ENCODE measurements at regions not wholly inside any gene's neighbourhood (a gene's known extent, or its start where the extent isn't known, plus 50 kb on each side); places are given as distances from the start of the nearest gene placed in this dataset.

DNA sequence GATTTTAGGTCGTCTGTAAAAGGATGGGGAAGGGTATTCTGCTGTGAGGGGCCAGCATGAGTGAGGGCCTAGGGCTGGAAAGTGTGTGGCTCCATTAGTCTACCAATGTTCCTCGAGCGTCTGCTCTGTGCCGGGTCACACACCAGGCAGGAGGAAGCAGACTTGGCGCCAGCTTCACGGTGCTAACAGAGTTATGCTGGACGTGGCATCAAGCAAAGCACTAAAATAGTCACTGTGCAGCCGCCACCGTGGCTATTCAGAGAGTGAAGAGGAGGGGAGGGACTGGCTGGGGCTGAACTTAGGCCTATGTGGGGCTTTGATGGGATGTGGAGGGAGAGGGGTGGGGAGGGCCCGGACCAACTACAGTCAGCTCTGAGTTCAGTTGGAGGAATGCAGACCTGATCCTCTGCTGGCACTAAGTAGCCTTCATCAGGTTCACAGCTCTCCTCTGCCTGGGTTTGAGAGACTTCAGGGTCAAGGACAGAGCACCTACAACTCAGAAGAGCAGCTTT lies 83.9 kb upstream of the MSX1 start:
- no peak overlapping the region for H3K4me3 ChIP-seq (ENCODE audit: control insufficient read depth in 1 of 7, extremely low read depth in 1 of 7, insufficient read depth in 4 of 7, low read depth in 2 of 7, low read length in 6 of 7)
- POLR2A ChIA-PET: no interaction called here
- no peaks in the 10 kb centered on the region for H3K36me3 ChIP-seq (ENCODE audit: control insufficient read depth in 4 of 4, insufficient read depth in 4 of 4, low read length in 3 of 4)
- no peak for DNase-seq
- CTCF ChIA-PET: no interaction called here
- peaks cover 0 to 2% (median 0%) of the 10 kb centered on the region in 5 experiments for H3K9me3 ChIP-seq (ENCODE audit: control extremely low read depth in 1 of 5, control insufficient read depth in 4 of 5, insufficient read depth in 2 of 5, low read depth in 1 of 5, low read length in 4 of 5)
- WGBS (ENCODE audit: insufficient coverage): 78% methylated on average over 9 of the region's 10 CpGs
- H3K27ac ChIP-seq (ENCODE audit: insufficient read depth in 1 of 2, low read depth in 1 of 2, low read length in 2 of 2, poor library complexity in 1 of 2, severe bottlenecking in 2 of 2): no peak overlapping the region
- H3K27me3 ChIP-seq (replicated peaks in 2 of 5; ENCODE audit: control insufficient read depth in 4 of 5, insufficient read depth in 5 of 5, low read length in 4 of 5): no peaks in the 10 kb centered on the region
- no peaks in the 10 kb centered on the region for H3K4me1 ChIP-seq (ENCODE audit: control extremely low read depth in 1 of 4, control insufficient read depth in 4 of 4, insufficient read depth in 4 of 4, low read length in 3 of 4)

DNA sequence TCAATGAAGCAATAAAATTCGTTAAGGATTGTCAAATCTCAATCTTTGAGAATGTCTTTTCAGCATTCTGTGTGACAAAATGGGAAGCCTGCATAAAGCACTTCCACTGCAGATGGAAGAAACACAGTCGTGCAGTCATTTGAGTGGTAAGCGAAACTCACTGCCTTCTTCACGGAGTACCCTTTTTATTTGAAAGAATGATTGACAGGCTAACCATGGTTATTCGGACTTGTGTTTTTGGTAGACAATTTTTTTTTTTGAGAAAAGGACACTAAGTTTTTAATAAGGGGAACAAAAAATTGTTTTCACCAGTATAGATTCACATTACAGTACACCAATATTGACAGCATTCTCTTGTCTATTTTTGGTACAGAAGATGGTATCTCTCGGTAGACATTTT lies 86.9 kb upstream of the MSX1 start:
- Histone ChIP-seq H3K9me3 (ENCODE audit: control extremely low read depth in 1 of 5, control insufficient read depth in 4 of 5, insufficient read depth in 2 of 5, low read depth in 1 of 5, low read length in 4 of 5) (peaks cover 0 to under 1% (median 0%) of the 10 kb centered on the region in 5 experiments), H3K27me3 (replicated peaks in 2 of 5; ENCODE audit: control insufficient read depth in 4 of 5, insufficient read depth in 5 of 5, low read length in 4 of 5) (no peaks in the 10 kb centered on the region), H3K36me3 (ENCODE audit: control insufficient read depth in 4 of 4, insufficient read depth in 4 of 4, low read length in 3 of 4) (no peaks in the 10 kb centered on the region), H3K4me3 (ENCODE audit: control insufficient read depth in 1 of 7, extremely low read depth in 1 of 7, insufficient read depth in 4 of 7, low read depth in 2 of 7, low read length in 6 of 7) (no peak overlapping the region), H3K27ac (ENCODE audit: insufficient read depth in 1 of 2, low read depth in 1 of 2, low read length in 2 of 2, poor library complexity in 1 of 2, severe bottlenecking in 2 of 2) (no peak overlapping the region), H3K4me1 (ENCODE audit: control extremely low read depth in 1 of 4, control insufficient read depth in 4 of 4, insufficient read depth in 4 of 4, low read length in 3 of 4) (no peaks in the 10 kb centered on the region)
- DNase-seq: no peak
- POLR2A ChIA-PET: no interaction called here
- 82% methylated on average over 4 of the region's 6 CpGs for WGBS (ENCODE audit: insufficient coverage)
- CTCF ChIA-PET: no interaction called here

DNA sequence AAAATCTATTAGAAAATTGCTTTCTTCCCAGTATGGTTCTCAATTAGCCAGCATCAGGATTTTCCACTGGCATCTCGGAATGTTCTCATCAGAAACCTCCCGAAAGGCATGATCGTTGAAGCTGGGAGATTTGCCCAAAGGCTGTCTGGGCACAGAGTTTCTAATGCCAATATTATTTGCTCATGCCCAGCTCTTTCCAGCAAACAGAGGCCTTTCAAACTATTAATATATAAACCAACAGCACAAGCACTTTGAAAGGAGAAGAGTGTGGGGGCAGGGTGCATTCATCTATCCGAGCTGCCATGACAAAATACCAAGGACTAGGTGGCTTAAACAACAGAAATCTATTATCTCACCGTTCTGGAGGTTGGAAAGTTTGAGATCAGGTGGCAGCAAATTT lies 88.3 kb upstream of the MSX1 start:
- peaks cover 0 to 12% (median 0%) of the 10 kb centered on the region in 5 experiments for H3K9me3 ChIP-seq (ENCODE audit: control extremely low read depth in 1 of 5, control insufficient read depth in 4 of 5, insufficient read depth in 2 of 5, low read depth in 1 of 5, low read length in 4 of 5)
- POLR2A ChIA-PET: no interaction called here
- no peak overlapping the region for H3K4me3 ChIP-seq (ENCODE audit: control insufficient read depth in 1 of 7, extremely low read depth in 1 of 7, insufficient read depth in 4 of 7, low read depth in 2 of 7, low read length in 6 of 7)
- no peaks in the 10 kb centered on the region for H3K4me1 ChIP-seq (ENCODE audit: control extremely low read depth in 1 of 4, control insufficient read depth in 4 of 4, insufficient read depth in 4 of 4, low read length in 3 of 4)
- H3K27ac ChIP-seq (ENCODE audit: insufficient read depth in 1 of 2, low read depth in 1 of 2, low read length in 2 of 2, poor library complexity in 1 of 2, severe bottlenecking in 2 of 2): no peak overlapping the region
- no peak for DNase-seq
- no peaks in the 10 kb centered on the region for H3K36me3 ChIP-seq (ENCODE audit: control insufficient read depth in 4 of 4, insufficient read depth in 4 of 4, low read length in 3 of 4)
- peaks cover 0 to 2% (median 0%) of the 10 kb centered on the region in 5 experiments for H3K27me3 ChIP-seq (replicated peaks in 2 of 5; ENCODE audit: control insufficient read depth in 4 of 5, insufficient read depth in 5 of 5, low read length in 4 of 5)
- 83% methylated on average over 5 of the region's 5 CpGs for whole genome bisulfite sequencing (ENCODE audit: insufficient coverage)
- CTCF ChIA-PET: no interaction called here

DNA sequence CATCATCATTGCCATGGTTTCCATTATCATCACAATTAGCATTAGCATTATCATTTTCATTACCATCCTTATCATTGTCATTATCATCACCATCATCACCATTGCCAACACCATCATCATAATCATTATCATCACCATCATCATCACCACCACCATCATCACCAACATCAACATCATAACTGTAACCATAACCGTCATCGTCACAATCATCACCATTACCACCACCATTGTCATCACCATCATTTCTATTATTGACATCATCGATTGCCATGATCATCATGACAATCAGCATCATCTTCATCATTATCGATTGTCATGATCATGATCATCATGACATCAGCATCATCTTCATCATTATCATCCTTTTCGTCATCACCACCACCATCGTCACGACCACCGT lies 88.9 kb upstream of the MSX1 start:
- POLR2A ChIA-PET: no interaction called here
- CTCF ChIA-PET: no interaction called here
- WGBS (ENCODE audit: insufficient coverage): 80% methylated on average over 3 of the region's 8 CpGs

DNA sequence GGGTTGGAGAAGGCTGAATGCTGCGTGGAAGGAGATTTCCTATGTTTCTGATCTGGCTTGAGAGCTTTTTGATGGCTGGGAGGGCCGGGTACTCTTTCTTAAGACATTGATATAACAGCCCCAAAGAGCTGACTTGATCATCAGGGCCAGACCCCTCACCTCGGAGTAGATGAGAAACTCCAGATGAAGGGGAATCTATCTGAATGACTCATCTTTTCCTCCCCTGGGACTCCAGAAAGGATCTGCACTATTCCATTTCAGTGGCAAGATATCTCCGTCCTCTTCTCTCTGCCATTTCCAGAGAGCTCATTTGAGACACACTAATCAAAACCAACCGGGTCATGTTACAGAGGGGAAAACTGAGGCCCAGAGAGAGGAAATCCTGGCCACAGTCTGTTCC lies 92.9 kb upstream of the MSX1 start:
- no peak for DNase-seq
- Histone ChIP-seq H3K4me1 (ENCODE audit: control extremely low read depth in 1 of 4, control insufficient read depth in 4 of 4, insufficient read depth in 4 of 4, low read length in 3 of 4) (peaks cover 0 to 18% (median 14%) of the 10 kb centered on the region in 4 experiments), H3K27me3 (replicated peaks in 2 of 5; ENCODE audit: control insufficient read depth in 4 of 5, insufficient read depth in 5 of 5, low read length in 4 of 5) (peaks cover 0 to 18% (median 0%) of the 10 kb centered on the region in 5 experiments), H3K9me3 (ENCODE audit: control extremely low read depth in 1 of 5, control insufficient read depth in 4 of 5, insufficient read depth in 2 of 5, low read depth in 1 of 5, low read length in 4 of 5) (peaks cover 0 to 14% (median 0%) of the 10 kb centered on the region in 5 experiments), H3K4me3 (ENCODE audit: control insufficient read depth in 1 of 7, extremely low read depth in 1 of 7, insufficient read depth in 4 of 7, low read depth in 2 of 7, low read length in 6 of 7) (no peak overlapping the region), H3K27ac (ENCODE audit: insufficient read depth in 1 of 2, low read depth in 1 of 2, low read length in 2 of 2, poor library complexity in 1 of 2, severe bottlenecking in 2 of 2) (no peak overlapping the region), H3K36me3 (ENCODE audit: control insufficient read depth in 4 of 4, insufficient read depth in 4 of 4, low read length in 3 of 4) (no peaks in the 10 kb centered on the region)
- ChIA-PET CTCF (no interaction called here), POLR2A (interaction anchor here (0.6 kb wide), 1 partner anchor 30 kb away, joined by 3 read pairs; no protein-coding TSS in a partner anchor)
- 93% methylated on average over 5 of the region's 5 CpGs for WGBS (ENCODE audit: insufficient coverage)

More for the DNA sequence above, 88.9 kb upstream of the MSX1 start:
- no peaks in the 10 kb centered on the region for H3K36me3 ChIP-seq (ENCODE audit: control insufficient read depth in 4 of 4, insufficient read depth in 4 of 4, low read length in 3 of 4)
- no peak overlapping the region for H3K4me3 ChIP-seq (ENCODE audit: control insufficient read depth in 1 of 7, extremely low read depth in 1 of 7, insufficient read depth in 4 of 7, low read depth in 2 of 7, low read length in 6 of 7)
- no peak overlapping the region for H3K27ac ChIP-seq (ENCODE audit: insufficient read depth in 1 of 2, low read depth in 1 of 2, low read length in 2 of 2, poor library complexity in 1 of 2, severe bottlenecking in 2 of 2)
- no peak for DNase-seq
- no peaks in the 10 kb centered on the region for H3K4me1 ChIP-seq (ENCODE audit: control extremely low read depth in 1 of 4, control insufficient read depth in 4 of 4, insufficient read depth in 4 of 4, low read length in 3 of 4)
- H3K27me3 ChIP-seq (replicated peaks in 2 of 5; ENCODE audit: control insufficient read depth in 4 of 5, insufficient read depth in 5 of 5, low read length in 4 of 5): peaks cover 0 to 6% (median 0%) of the 10 kb centered on the region in 5 experiments
- H3K9me3 ChIP-seq (ENCODE audit: control extremely low read depth in 1 of 5, control insufficient read depth in 4 of 5, insufficient read depth in 2 of 5, low read depth in 1 of 5, low read length in 4 of 5): peaks cover 0 to 14% (median 0%) of the 10 kb centered on the region in 5 experiments

DNA sequence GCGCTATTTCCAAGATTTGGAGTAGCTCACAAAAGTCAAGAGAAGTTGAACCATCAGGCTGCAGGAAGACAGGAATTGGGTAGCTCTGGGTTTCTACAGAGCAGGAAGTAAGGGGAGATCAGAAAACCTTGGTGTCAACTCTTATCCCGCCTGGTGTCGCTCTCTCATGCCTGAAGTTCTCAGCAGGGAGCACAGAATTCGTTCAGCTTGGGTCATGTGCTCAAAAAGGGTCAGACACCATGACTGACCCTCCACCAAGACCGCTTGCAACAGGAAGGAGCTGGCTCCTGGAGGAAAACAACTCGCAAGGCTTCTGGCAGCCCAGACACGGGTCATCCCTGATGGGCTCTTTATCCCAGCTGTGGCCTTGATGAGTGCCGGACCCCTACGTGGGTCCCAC lies 93.7 kb upstream of the MSX1 start:
- Histone ChIP-seq H3K4me1 (ENCODE audit: control extremely low read depth in 1 of 4, control insufficient read depth in 4 of 4, insufficient read depth in 4 of 4, low read length in 3 of 4) (peaks cover 0 to 18% (median 14%) of the 10 kb centered on the region in 4 experiments), H3K36me3 (ENCODE audit: control insufficient read depth in 4 of 4, insufficient read depth in 4 of 4, low read length in 3 of 4) (no peaks in the 10 kb centered on the region), H3K27ac (ENCODE audit: insufficient read depth in 1 of 2, low read depth in 1 of 2, low read length in 2 of 2, poor library complexity in 1 of 2, severe bottlenecking in 2 of 2) (no peak overlapping the region), H3K4me3 (ENCODE audit: control insufficient read depth in 1 of 7, extremely low read depth in 1 of 7, insufficient read depth in 4 of 7, low read depth in 2 of 7, low read length in 6 of 7) (no peak overlapping the region), H3K27me3 (replicated peaks in 2 of 5; ENCODE audit: control insufficient read depth in 4 of 5, insufficient read depth in 5 of 5, low read length in 4 of 5) (peaks cover 0 to 18% (median 0%) of the 10 kb centered on the region in 5 experiments), H3K9me3 (ENCODE audit: control extremely low read depth in 1 of 5, control insufficient read depth in 4 of 5, insufficient read depth in 2 of 5, low read depth in 1 of 5, low read length in 4 of 5) (peaks cover 0 to 14% (median 0%) of the 10 kb centered on the region in 5 experiments)
- 90% methylated on average over 9 of the region's 9 CpGs for WGBS (ENCODE audit: insufficient coverage)
- no peak for DNase-seq
- POLR2A ChIA-PET: no interaction called here
- CTCF ChIA-PET: no interaction called here

DNA sequence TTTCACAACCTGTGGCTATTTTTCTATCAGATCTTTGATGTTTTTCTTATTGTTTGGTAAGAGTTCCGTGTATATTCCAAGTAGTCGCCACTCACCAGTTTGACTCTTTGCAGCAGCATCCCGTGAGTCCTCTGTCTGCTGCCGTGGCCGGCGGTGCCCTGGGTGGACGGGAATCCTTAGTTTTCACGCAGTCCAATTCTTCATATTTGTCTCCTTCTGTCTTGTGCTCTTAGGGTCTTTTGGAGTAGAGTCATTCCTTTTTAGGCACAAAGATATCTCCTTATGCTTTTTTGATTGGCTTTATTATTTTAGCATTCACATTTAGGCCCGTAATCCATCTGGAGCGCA lies 94.9 kb upstream of the MSX1 start:
- WGBS (ENCODE audit: insufficient coverage): 97% methylated on average over 8 of the region's 10 CpGs
- CTCF ChIA-PET: no interaction called here

More for the DNA sequence above, 94.9 kb upstream of the MSX1 start:
- POLR2A ChIA-PET: interaction anchor here (0.6 kb wide), 1 partner anchor 35 kb away, joined by 3 read pairs; no protein-coding TSS in a partner anchor
- Histone ChIP-seq H3K27ac (ENCODE audit: insufficient read depth in 1 of 2, low read depth in 1 of 2, low read length in 2 of 2, poor library complexity in 1 of 2, severe bottlenecking in 2 of 2) (no peak overlapping the region), H3K4me1 (ENCODE audit: control extremely low read depth in 1 of 4, control insufficient read depth in 4 of 4, insufficient read depth in 4 of 4, low read length in 3 of 4) (peaks cover 0 to 18% (median 14%) of the 10 kb centered on the region in 4 experiments), H3K9me3 (ENCODE audit: control extremely low read depth in 1 of 5, control insufficient read depth in 4 of 5, insufficient read depth in 2 of 5, low read depth in 1 of 5, low read length in 4 of 5) (peaks cover 0 to 14% (median 0%) of the 10 kb centered on the region in 5 experiments), H3K27me3 (replicated peaks in 2 of 5; ENCODE audit: control insufficient read depth in 4 of 5, insufficient read depth in 5 of 5, low read length in 4 of 5) (peaks cover 0 to 23% (median 5%) of the 10 kb centered on the region in 5 experiments), H3K36me3 (ENCODE audit: control insufficient read depth in 4 of 4, insufficient read depth in 4 of 4, low read length in 3 of 4) (no peaks in the 10 kb centered on the region), H3K4me3 (ENCODE audit: control insufficient read depth in 1 of 7, extremely low read depth in 1 of 7, insufficient read depth in 4 of 7, low read depth in 2 of 7, low read length in 6 of 7) (no peak overlapping the region)
- DNase-seq: no peak
